Thyroid gland (tissue), 4 donors: ENCODE measurements at regions not wholly inside any gene's neighbourhood (a gene's known extent, or its start where the extent isn't known, plus 50 kb on each side); places are given as distances from the start of the nearest gene placed in this dataset.

Experiments
- DNase-seq, 2 donors: peaks; one replicate each; pipeline ENCODE4 v3.0.0-alpha.2; 2019
- H3K27ac ChIP-seq, 3 donors: fragments of 200-600 bp; sonication (generic); 1 replicate in 2 of 3; 2 replicates in 1 of 3; pipeline ENCODE4 v1.5.1; 2016 to 2019; ENCODE audit warnings: mild to moderate bottlenecking in 1 of 3, moderate library complexity in 1 of 3
- H3K27me3 ChIP-seq: fragments of 200-600 bp; sonication (generic); one replicate; pipeline ENCODE4 v1.5.1; 2019
- H3K36me3 ChIP-seq, 2 donors: fragments of 200-600 bp; sonication (generic); one replicate each; pipeline ENCODE4 v1.5.1; 2016 to 2019
- H3K4me1 ChIP-seq, 2 donors: fragments of 200-600 bp; sonication (generic); one replicate each; pipeline ENCODE4 v1.5.1; 2017 to 2019
- H3K4me3 ChIP-seq, 3 donors: fragments of 200-600 bp; sonication (generic); replicated peaks in 1 of 3; 1 replicate in 2 of 3; 2 replicates in 1 of 3; pipeline ENCODE4 v1.5.1; 2016; ENCODE audit warnings: mild to moderate bottlenecking in 1 of 3
- H3K9me3 ChIP-seq: fragments of 200-600 bp; sonication (generic); one replicate; pipeline ENCODE4 v1.5.1; 2017
- CTCF ChIP-seq, 6 experiments: fragments of 200-600 bp in 3 of 6; fragments of 450-650 bp in 3 of 6; sonication (generic) in 3 of 6; IDR thresholded peaks; one replicate each; pipeline ENCODE4 v1.5.1; 2016 to 2019; ENCODE audit warnings: antibody characterized with exemption in 6 of 6, mild to moderate bottlenecking in 2 of 6, inconsistent platforms in 1 of 6, moderate library complexity in 1 of 6
- POLR2A ChIP-seq, 2 donors: fragments of 450-650 bp; IDR thresholded peaks; one replicate each; pipeline ENCODE4 v1.6.1; 2017; ENCODE audit warnings: antibody characterized with exemption in 2 of 2, mild to moderate bottlenecking in 2 of 2, moderate library complexity in 1 of 2
- WGBS, 2 donors: methylation state at CpG; one replicate each; pipeline ENCODE4 v1.1.5; 2017; 5-methylcytosine and 5-hydroxymethylcytosine counted together
- intact Hi-C: fragments of 100-400 bp; cut with DNase I; formaldehyde crosslinking; loops from one replicate; pipeline ENCODE4 v1.15.1; 2023

- Histone ChIP-seq H3K36me3 (no peaks in the 10 kb centered on the region), H3K27me3 (no peaks in the 10 kb centered on the region), H3K9me3 (no peaks in the 10 kb centered on the region), H3K4me3 (no peak overlapping the region), H3K27ac (no peak overlapping the region), H3K4me1 (no peaks in the 10 kb centered on the region)
- intact Hi-C loops: no loop called here
- DNase-seq: no peak
- 93 to 98% methylated on average over 1 of the region's 1 CpG for WGBS, 2 donors
- TF ChIP-seq CTCF (IDR thresholded peaks at IDR 0.05) (no peak), POLR2A (IDR thresholded peaks at IDR 0.05) (no peak)
These were observed 74.2 kb downstream of the LEPR start for GRCh38 chr1:65494671-65495070.

- 100% methylated on average over 1 of the region's 1 CpG for WGBS, 2 donors
- no peak for DNase-seq
- TF ChIP-seq CTCF (IDR thresholded peaks at IDR 0.05): no peak
- no peak for TF ChIP-seq POLR2A (IDR thresholded peaks at IDR 0.05)
- Histone ChIP-seq H3K9me3 (no peaks in the 10 kb centered on the region), H3K27ac (no peak overlapping the region), H3K4me1 (no peaks in the 10 kb centered on the region), H3K4me3 (no peak overlapping the region), H3K27me3 (no peaks in the 10 kb centered on the region), H3K36me3 (no peaks in the 10 kb centered on the region)
- intact Hi-C loops: no loop called here
These were observed 74.7 kb downstream of the LEPR start for GRCh38 chr1:65495137-65495536.

GRCh38 chr1:65497256-65497830 is 76.9 kb downstream of the LEPR start:
- TF ChIP-seq CTCF (IDR thresholded peaks at IDR 0.05) (no peak), POLR2A (IDR thresholded peaks at IDR 0.05) (no peak)
- no peak for DNase-seq
- Histone ChIP-seq H3K27me3 (no peaks in the 10 kb centered on the region), H3K27ac (no peak overlapping the region), H3K4me3 (no peak overlapping the region), H3K36me3 (no peaks in the 10 kb centered on the region), H3K9me3 (no peaks in the 10 kb centered on the region), H3K4me1 (no peaks in the 10 kb centered on the region)
- intact Hi-C loops: no loop called here
- 32 to 49% methylated on average over 2 of the region's 2 CpGs for WGBS, 2 donors

GRCh38 chr1:65503427-65503826 is 83.0 kb downstream of the LEPR start:
- Histone ChIP-seq H3K4me1 (no peaks in the 10 kb centered on the region), H3K9me3 (no peaks in the 10 kb centered on the region), H3K27me3 (no peaks in the 10 kb centered on the region), H3K4me3 (no peak overlapping the region), H3K36me3 (no peaks in the 10 kb centered on the region), H3K27ac (no peak overlapping the region)
- TF ChIP-seq CTCF (IDR thresholded peaks at IDR 0.05): no peak
- no peak for TF ChIP-seq POLR2A (IDR thresholded peaks at IDR 0.05)
- DNase-seq: no peak
- WGBS, 2 donors: 64 to 70% methylated on average over 4 of the region's 4 CpGs
- intact Hi-C loops: no loop called here

- TF ChIP-seq POLR2A (IDR thresholded peaks at IDR 0.05): no peak
- DNase-seq: no peak
- intact Hi-C loops: no loop called here
- Histone ChIP-seq H3K27ac (no peak overlapping the region), H3K36me3 (no peaks in the 10 kb centered on the region), H3K4me1 (no peaks in the 10 kb centered on the region), H3K27me3 (no peaks in the 10 kb centered on the region), H3K4me3 (no peak overlapping the region), H3K9me3 (no peaks in the 10 kb centered on the region)
- WGBS, 2 donors: 96 to 98% methylated on average over 3 of the region's 3 CpGs
These were observed 83.8 kb downstream of the LEPR start for GRCh38 chr1:65504263-65504662.
